H1 (cell line): ENCODE measurements at regions not wholly inside any gene's neighbourhood (a gene's known extent, or its start where the extent isn't known, plus 50 kb on each side); places are given as distances from the start of the nearest gene placed in this dataset.

Source experiments
- CTCF ChIA-PET: fragments of 300-600 bp; sonication (Branson Sonifier 250); formaldehyde crosslinking; loops from one replicate; lab custom pipeline; 2021; ENCODE audit not compliant: partially characterized antibody; lab: Charles Lee
- POLR2A ChIA-PET: fragments of 300-600 bp; sonication (Branson Sonifier 250); formaldehyde crosslinking; loops from one replicate; lab custom pipeline; 2021; ENCODE audit warnings: inconsistent platforms; ENCODE audit not compliant: partially characterized antibody; lab: Charles Lee
- DNase-seq, 2 experiments: peaks; one replicate each; pipeline versions ENCODE4 v3.0.0 to v3.0.0-alpha.2; 2010 to 2022; ENCODE audit warnings: low spot score in 2 of 2, low read depth in 1 of 2, mixed read lengths in 1 of 2
- FAIRE-seq: peaks from 2 replicates; lab custom pipeline; 2011; peaks lifted over from hg19 to GRCh38; lab: Jason Lieb, UNC
- H2AFZ ChIP-seq: 2 replicates; pipeline ENCODE4 v1.8.1; 2012; ENCODE audit warnings: low read length, inconsistent platforms
- H2AK5ac ChIP-seq: 2 replicates; pipeline ENCODE4 v1.6.1; 2013; ENCODE audit warnings: low read depth, low read length
- H2BK120ac ChIP-seq: replicated peaks from 2 replicates; pipeline ENCODE3; 2013; ENCODE audit warnings: low read depth, low read length, inconsistent platforms
- H2BK12ac ChIP-seq: 2 replicates; pipeline ENCODE4 v1.6.1; 2013; ENCODE audit warnings: low read depth, low read length
- H2BK15ac ChIP-seq: 2 replicates; pipeline ENCODE4 v1.6.1; 2013; ENCODE audit warnings: low read length
- H2BK20ac ChIP-seq: 2 replicates; pipeline ENCODE4 v1.6.1; 2013; ENCODE audit warnings: low read length
- H2BK5ac ChIP-seq: 2 replicates; pipeline ENCODE4 v1.6.1; 2013; ENCODE audit warnings: low read depth, low read length
- H3K14ac ChIP-seq: 2 replicates; pipeline ENCODE4 v1.6.1; 2013; ENCODE audit warnings: inconsistent platforms; ENCODE audit not compliant: insufficient read length
- H3K18ac ChIP-seq: 2 replicates; pipeline ENCODE4 v1.6.1; 2013; ENCODE audit warnings: low read length; ENCODE audit errors: extremely low read depth
- H3K23ac ChIP-seq: 2 replicates; pipeline ENCODE4 v1.6.1; 2013; ENCODE audit warnings: inconsistent platforms; ENCODE audit not compliant: insufficient read length
- H3K23me2 ChIP-seq: 2 replicates; pipeline ENCODE4 v1.6.1; 2013; ENCODE audit warnings: low read depth, low read length
- H3K27ac ChIP-seq: 2 replicates; pipeline ENCODE4 v1.6.1; 2011; ENCODE audit warnings: low read depth, low read length, inconsistent platforms
- H3K27me3 ChIP-seq, 4 experiments: replicated peaks in 1 of 4; 1 replicate in 1 of 4; 2 replicates in 3 of 4; pipeline versions ENCODE4 v1.6.1 to v1.8.1; 2011 to 2013; ENCODE audit warnings: low read length in 3 of 4, mild to moderate bottlenecking in 3 of 4, inconsistent platforms in 2 of 4, mixed read lengths in 2 of 4, moderate library complexity in 1 of 4; ENCODE audit not compliant: control insufficient read depth in 3 of 4, insufficient read depth in 3 of 4; ENCODE audit errors: extremely low read depth in 1 of 4
- H3K36me3 ChIP-seq, 4 experiments: 2 replicates each; pipeline versions ENCODE4 v1.6.1 to v1.8.1; 2011 to 2013; ENCODE audit warnings: mild to moderate bottlenecking in 4 of 4, low read length in 3 of 4, moderate library complexity in 2 of 4, control low read depth in 1 of 4, inconsistent platforms in 1 of 4; ENCODE audit not compliant: insufficient read depth in 4 of 4, control insufficient read depth in 2 of 4
- H3K4ac ChIP-seq: replicated peaks from 2 replicates; pipeline ENCODE3; 2013; ENCODE audit warnings: low read length, low read depth, mixed read lengths, inconsistent platforms; ENCODE audit not compliant: insufficient read length
- H3K4me1 ChIP-seq, 4 experiments: replicated peaks in 1 of 4; 1 replicate in 1 of 4; 2 replicates in 3 of 4; pipeline versions ENCODE4 v1.6.1 to v1.8.1; 2011 to 2013; ENCODE audit warnings: low read length in 3 of 4, inconsistent platforms in 2 of 4, mixed read lengths in 1 of 4; ENCODE audit not compliant: insufficient read depth in 4 of 4, control insufficient read depth in 3 of 4
- H3K4me2 ChIP-seq, 2 experiments: 2 replicates each; pipeline versions ENCODE4 v1.6.1 to v1.8.1; 2011 to 2013; ENCODE audit warnings: low read depth in 2 of 2, low read length in 2 of 2, control low read depth in 1 of 2, inconsistent platforms in 1 of 2, mild to moderate bottlenecking in 1 of 2; ENCODE audit not compliant: insufficient read depth in 1 of 2
- H3K4me3 ChIP-seq, 4 experiments: fragments of 200-600, 300-600 bp in 1 of 4; sonication (generic), shearing (Covaris generic), sonication (Bioruptor Twin) in 1 of 4; 2 replicates each; pipeline versions ENCODE4 v1.5.1 to v1.8.1; 2011 to 2016; ENCODE audit warnings: low read length in 4 of 4, low read depth in 3 of 4, control low read depth in 2 of 4, inconsistent platforms in 2 of 4, mild to moderate bottlenecking in 2 of 4, mixed read lengths in 1 of 4, moderate library complexity in 1 of 4; ENCODE audit not compliant: insufficient read depth in 2 of 4; ENCODE audit errors: extremely low read depth in 1 of 4
- H3K56ac ChIP-seq: replicated peaks from 2 replicates; pipeline ENCODE3; 2013; ENCODE audit warnings: low read depth, mild to moderate bottlenecking, mixed read lengths, low read length, inconsistent platforms; ENCODE audit not compliant: insufficient read length
- H3K79me1 ChIP-seq: 2 replicates; pipeline ENCODE4 v1.6.1; 2013; ENCODE audit warnings: low read depth, low read length, control low read depth
- H3K79me2 ChIP-seq, 2 experiments: 2 replicates each; pipeline versions ENCODE4 v1.6.1 to v1.8.1; 2012 to 2013; ENCODE audit warnings: low read length in 2 of 2, mild to moderate bottlenecking in 2 of 2, inconsistent platforms in 1 of 2; ENCODE audit not compliant: insufficient read depth in 2 of 2, control insufficient read depth in 1 of 2
- H3K9ac ChIP-seq, 4 experiments: replicated peaks in 1 of 4; 1 replicate in 1 of 4; 2 replicates in 3 of 4; pipeline versions ENCODE4 v1.6.1 to v1.8.1; 2011 to 2013; ENCODE audit warnings: low read depth in 3 of 4, low read length in 3 of 4, control low read depth in 2 of 4, mild to moderate bottlenecking in 2 of 4, moderate library complexity in 2 of 4, inconsistent platforms in 1 of 4; ENCODE audit errors: extremely low read depth in 1 of 4
- H3K9me3 ChIP-seq, 2 experiments: 2 replicates each; pipeline versions ENCODE4 v1.6.1 to v1.8.1; 2012 to 2013; ENCODE audit warnings: mild to moderate bottlenecking in 2 of 2, moderate library complexity in 2 of 2, control low read depth in 1 of 2, inconsistent platforms in 1 of 2, low read depth in 1 of 2, low read length in 1 of 2, mixed read lengths in 1 of 2; ENCODE audit not compliant: insufficient read depth in 2 of 2
- H4K20me1 ChIP-seq, 2 experiments: replicated peaks in 1 of 2; 2 replicates each; pipeline versions ENCODE3 to v1.8.1; 2011 to 2013; ENCODE audit warnings: inconsistent platforms in 2 of 2, low read length in 2 of 2, mild to moderate bottlenecking in 1 of 2; ENCODE audit not compliant: insufficient read depth in 2 of 2, control insufficient read depth in 1 of 2
- H4K5ac ChIP-seq: 2 replicates; pipeline ENCODE4 v1.6.1; 2013; ENCODE audit warnings: low read length, low read depth, mixed read lengths, inconsistent platforms; ENCODE audit not compliant: insufficient read length
- H4K8ac ChIP-seq: 2 replicates; pipeline ENCODE4 v1.8.0; 2013; ENCODE audit warnings: mild to moderate bottlenecking, moderate library complexity, low read length, inconsistent platforms; ENCODE audit not compliant: insufficient read depth; ENCODE audit errors: extremely low read depth
- H4K91ac ChIP-seq: replicated peaks from 2 replicates; pipeline ENCODE3; 2013; ENCODE audit warnings: low read length, mixed read lengths, inconsistent platforms; ENCODE audit not compliant: insufficient read length
- ATF3 ChIP-seq: IDR thresholded peaks from 2 replicates; pipeline ENCODE4 v1.6.1; 2011; ENCODE audit warnings: low read depth, mild to moderate bottlenecking, low read length; ENCODE audit not compliant: insufficient read depth
- CHD2 ChIP-seq: IDR thresholded peaks from 2 replicates; pipeline ENCODE4 v1.6.1; 2012; ENCODE audit warnings: low read length, improper control_type of control experiment
- CREB1 ChIP-seq: IDR thresholded peaks from 2 replicates; pipeline ENCODE4 v1.6.1; 2012; ENCODE audit warnings: inconsistent platforms
- HDAC2 ChIP-seq, 2 experiments: fragments of 300-600 bp in 1 of 2; sonication (generic) in 1 of 2; IDR thresholded peaks; 2 replicates each; pipeline ENCODE4 v1.6.1; 2011 to 2012; ENCODE audit warnings: low read depth in 2 of 2, low read length in 2 of 2, mild to moderate bottlenecking in 2 of 2, moderate library complexity in 2 of 2, borderline replicate concordance in 1 of 2, inconsistent platforms in 1 of 2
- RAD21 ChIP-seq, 2 experiments: IDR thresholded peaks in 1 of 2; conservative IDR thresholded peaks in 1 of 2; 2 replicates each; pipeline ENCODE4 v1.6.1; 2011; ENCODE audit warnings: low read depth in 2 of 2, low read length in 2 of 2, improper control_type of control experiment in 1 of 2, inconsistent platforms in 1 of 2, mild to moderate bottlenecking in 1 of 2, moderate library complexity in 1 of 2
- SP2 ChIP-seq: IDR thresholded peaks from 2 replicates; pipeline ENCODE4 v1.6.1; 2012; ENCODE audit warnings: mild to moderate bottlenecking, low read length, inconsistent platforms
- SP4 ChIP-seq: IDR thresholded peaks from 2 replicates; pipeline ENCODE4 v1.6.1; 2012; ENCODE audit warnings: low read length, inconsistent platforms
- TAF1 ChIP-seq: IDR thresholded peaks from 2 replicates; pipeline ENCODE4 v1.6.1; 2011; ENCODE audit warnings: mild to moderate bottlenecking, low read depth, low read length
- TBP ChIP-seq: IDR thresholded peaks from 2 replicates; pipeline ENCODE4 v1.6.1; 2011; ENCODE audit warnings: low read depth, low read length, improper control_type of control experiment
- TEAD4 ChIP-seq: IDR thresholded peaks from 2 replicates; pipeline ENCODE4 v1.6.1; 2012; ENCODE audit warnings: low read depth, low read length, inconsistent platforms, mixed read lengths
- YY1 ChIP-seq: IDR thresholded peaks from 2 replicates; pipeline ENCODE4 v1.6.1; 2011; ENCODE audit warnings: low read depth, mild to moderate bottlenecking, low read length
- WGBS, 2 experiments: shearing (Covaris generic) in 1 of 2; methylation state at CpG; one replicate each; pipeline versions ENCODE4 v1.1.6 to v1.1.7; 2013 to 2015; ENCODE audit warnings: low lambda C conversion rate in 2 of 2, mixed read lengths in 2 of 2, inconsistent platforms in 1 of 2, low coverage in 1 of 2, missing lambda C conversion rate in 1 of 2; ENCODE audit not compliant: insufficient replicate concordance in 2 of 2, insufficient coverage in 1 of 2, insufficient read length in 1 of 2; ENCODE audit errors: extremely low coverage in 1 of 2, missing lambda C conversion rate in 1 of 2; 5-methylcytosine and 5-hydroxymethylcytosine counted together
- TF ChIP-seq, protein P1 (sequence below): IDR thresholded peaks from 2 replicates; pipeline ENCODE4 v1.6.1; 2012; ENCODE audit warnings: inconsistent platforms

GRCh38 chr17:59510611-59511010 is 54.8 kb upstream of the DHX40 start:
- H3K56ac ChIP-seq = peak overlapping the region; percentile 46
- H3K4me2 ChIP-seq = no peak overlapping the region
- H2AFZ ChIP-seq = no peak overlapping the region
- H3K36me3 ChIP-seq = no peaks in the 10 kb centered on the region
- no peak overlapping the region for H4K91ac ChIP-seq
- H2BK15ac ChIP-seq = no peak overlapping the region
- H3K9ac ChIP-seq = no peak overlapping the region
- ChIA-PET CTCF (interaction anchor here (0.5 to 0.8 kb wide), 2 partner anchors 8 to 12 kb away, joined by 3 read pairs; no protein-coding TSS in a partner anchor), POLR2A (no interaction called here)
- DNase-seq (no peak), FAIRE-seq (no peak)
- H3K18ac ChIP-seq = no peak overlapping the region
- no peaks in the 10 kb centered on the region for H4K20me1 ChIP-seq
- no peak overlapping the region for H3K4me3 ChIP-seq
- H3K27ac ChIP-seq = no peak overlapping the region
- no peaks in the 10 kb centered on the region for H3K9me3 ChIP-seq
- no peak overlapping the region for H3K14ac ChIP-seq
- H3K79me2 ChIP-seq = no peaks in the 10 kb centered on the region
- TF ChIP-seq CHD2 (no peak), RAD21 (IDR thresholded peaks at IDR 0.05 in 1 of 2, conservative IDR thresholded peaks at IDR 0.05 in 1 of 2; ENCODE audit: low read depth in 2 of 2, low read length in 2 of 2) (no peak), TEAD4 (no peak), ATF3 (no peak), CREB1 (no peak), HDAC2 (IDR thresholded peaks at IDR 0.05; ENCODE audit: borderline replicate concordance in 1 of 2, low read depth in 2 of 2, low read length in 2 of 2) (no peak), SP2 (no peak), YY1 (no peak), TAF1 (no peak), TBP (no peak), SP4 (no peak)
- TF ChIP-seq, protein P1, sequence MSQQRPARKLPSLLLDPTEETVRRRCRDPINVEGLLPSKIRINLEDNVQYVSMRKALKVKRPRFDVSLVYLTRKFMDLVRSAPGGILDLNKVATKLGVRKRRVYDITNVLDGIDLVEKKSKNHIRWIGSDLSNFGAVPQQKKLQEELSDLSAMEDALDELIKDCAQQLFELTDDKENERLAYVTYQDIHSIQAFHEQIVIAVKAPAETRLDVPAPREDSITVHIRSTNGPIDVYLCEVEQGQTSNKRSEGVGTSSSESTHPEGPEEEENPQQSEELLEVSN = no peak
- no peak overlapping the region for H2BK5ac ChIP-seq
- H4K8ac ChIP-seq = no peak overlapping the region
- H4K5ac ChIP-seq = no peak overlapping the region
- no peak overlapping the region for H2BK120ac ChIP-seq
- no peak overlapping the region for H2BK12ac ChIP-seq
- H3K79me1 ChIP-seq = no peaks in the 10 kb centered on the region
- no peak overlapping the region for H2AK5ac ChIP-seq
- no peaks in the 10 kb centered on the region for H3K4me1 ChIP-seq
- no peak overlapping the region for H3K23ac ChIP-seq
- no peak overlapping the region for H2BK20ac ChIP-seq
- no peaks in the 10 kb centered on the region for H3K27me3 ChIP-seq
- no peak overlapping the region for H3K4ac ChIP-seq
- no peaks in the 10 kb centered on the region for H3K23me2 ChIP-seq
- 85% methylated on average over 2 of the region's 2 CpGs; no CpG with 5 or more reads in 1 of the 2 experiments for WGBS, 2 experiments
